Bronchial epithelial cell (primary cell): ENCODE measurements at regions not wholly inside any gene's neighbourhood (a gene's known extent, or its start where the extent isn't known, plus 50 kb on each side); places are given as distances from the start of the nearest gene placed in this dataset.
A peak's percentile ranks its signal among the peaks of the same experiment; 100 is the strongest.

ENCODE experiments used
- DNase-seq: peaks from one replicate; pipeline ENCODE4 v3.0.0-alpha.2; 2010; ENCODE audit warnings: low read depth
- FAIRE-seq: peaks from 2 replicates; lab custom pipeline; 2011; peaks lifted over from hg19 to GRCh38; lab: Jason Lieb, UNC
- H3K27me3 ChIP-seq: 2 replicates; pipeline ENCODE4 v1.5.1; 2011; ENCODE audit warnings: low read length; ENCODE audit not compliant: control insufficient read depth, insufficient read depth
- H3K36me3 ChIP-seq: 2 replicates; pipeline ENCODE4 v1.5.1; 2011; ENCODE audit warnings: low read length; ENCODE audit not compliant: control insufficient read depth, insufficient read depth
- H3K4me3 ChIP-seq: 2 replicates; pipeline ENCODE4 v1.5.1; 2011; ENCODE audit warnings: mild to moderate bottlenecking, low read depth, low read length, control low read depth
- TF ChIP-seq, protein P1 (sequence below): IDR thresholded peaks from 2 replicates; pipeline ENCODE4 v1.5.1; 2011; ENCODE audit warnings: mild to moderate bottlenecking, moderate library complexity, low read length, control low read depth, inconsistent platforms; ENCODE audit not compliant: insufficient read depth, severe bottlenecking

- FAIRE-seq (no peak), DNase-seq (no peak)
- TF ChIP-seq, protein P1, sequence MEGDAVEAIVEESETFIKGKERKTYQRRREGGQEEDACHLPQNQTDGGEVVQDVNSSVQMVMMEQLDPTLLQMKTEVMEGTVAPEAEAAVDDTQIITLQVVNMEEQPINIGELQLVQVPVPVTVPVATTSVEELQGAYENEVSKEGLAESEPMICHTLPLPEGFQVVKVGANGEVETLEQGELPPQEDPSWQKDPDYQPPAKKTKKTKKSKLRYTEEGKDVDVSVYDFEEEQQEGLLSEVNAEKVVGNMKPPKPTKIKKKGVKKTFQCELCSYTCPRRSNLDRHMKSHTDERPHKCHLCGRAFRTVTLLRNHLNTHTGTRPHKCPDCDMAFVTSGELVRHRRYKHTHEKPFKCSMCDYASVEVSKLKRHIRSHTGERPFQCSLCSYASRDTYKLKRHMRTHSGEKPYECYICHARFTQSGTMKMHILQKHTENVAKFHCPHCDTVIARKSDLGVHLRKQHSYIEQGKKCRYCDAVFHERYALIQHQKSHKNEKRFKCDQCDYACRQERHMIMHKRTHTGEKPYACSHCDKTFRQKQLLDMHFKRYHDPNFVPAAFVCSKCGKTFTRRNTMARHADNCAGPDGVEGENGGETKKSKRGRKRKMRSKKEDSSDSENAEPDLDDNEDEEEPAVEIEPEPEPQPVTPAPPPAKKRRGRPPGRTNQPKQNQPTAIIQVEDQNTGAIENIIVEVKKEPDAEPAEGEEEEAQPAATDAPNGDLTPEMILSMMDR, result peak; percentile 38
- no peaks in the 10 kb centered on the region for H3K36me3 ChIP-seq
- no peak overlapping the region for H3K4me3 ChIP-seq
- no peaks in the 10 kb centered on the region for H3K27me3 ChIP-seq
These were observed 95.6 kb upstream of the ASAP2 start for GRCh38 chr2:9110893-9111569.

GRCh38 chr2:9110346-9110884 lies 96.2 kb upstream of the ASAP2 start:
- Histone ChIP-seq H3K27me3 (no peaks in the 10 kb centered on the region), H3K36me3 (no peaks in the 10 kb centered on the region), H3K4me3 (no peak overlapping the region)
- TF ChIP-seq, protein P1, result no peak
- FAIRE-seq (no peak), DNase-seq (no peak)

- DNase-seq, result no peak
- Histone ChIP-seq H3K4me3 (no peak overlapping the region), H3K27me3 (no peaks in the 10 kb centered on the region), H3K36me3 (no peaks in the 10 kb centered on the region)
- TF ChIP-seq, protein P1, result no peak
- FAIRE-seq, result no peak
These were observed 96.7 kb upstream of the ASAP2 start for GRCh38 chr2:9109871-9110270.

- TF ChIP-seq, protein P1, result no peak
- Histone ChIP-seq H3K36me3 (no peaks in the 10 kb centered on the region), H3K4me3 (no peak overlapping the region), H3K27me3 (no peaks in the 10 kb centered on the region)
- DNase-seq (peak; percentile 38), FAIRE-seq (peak; percentile 88)
These were observed 98.2 kb upstream of the ASAP2 start for GRCh38 chr2:9108210-9108967.

DNA sequence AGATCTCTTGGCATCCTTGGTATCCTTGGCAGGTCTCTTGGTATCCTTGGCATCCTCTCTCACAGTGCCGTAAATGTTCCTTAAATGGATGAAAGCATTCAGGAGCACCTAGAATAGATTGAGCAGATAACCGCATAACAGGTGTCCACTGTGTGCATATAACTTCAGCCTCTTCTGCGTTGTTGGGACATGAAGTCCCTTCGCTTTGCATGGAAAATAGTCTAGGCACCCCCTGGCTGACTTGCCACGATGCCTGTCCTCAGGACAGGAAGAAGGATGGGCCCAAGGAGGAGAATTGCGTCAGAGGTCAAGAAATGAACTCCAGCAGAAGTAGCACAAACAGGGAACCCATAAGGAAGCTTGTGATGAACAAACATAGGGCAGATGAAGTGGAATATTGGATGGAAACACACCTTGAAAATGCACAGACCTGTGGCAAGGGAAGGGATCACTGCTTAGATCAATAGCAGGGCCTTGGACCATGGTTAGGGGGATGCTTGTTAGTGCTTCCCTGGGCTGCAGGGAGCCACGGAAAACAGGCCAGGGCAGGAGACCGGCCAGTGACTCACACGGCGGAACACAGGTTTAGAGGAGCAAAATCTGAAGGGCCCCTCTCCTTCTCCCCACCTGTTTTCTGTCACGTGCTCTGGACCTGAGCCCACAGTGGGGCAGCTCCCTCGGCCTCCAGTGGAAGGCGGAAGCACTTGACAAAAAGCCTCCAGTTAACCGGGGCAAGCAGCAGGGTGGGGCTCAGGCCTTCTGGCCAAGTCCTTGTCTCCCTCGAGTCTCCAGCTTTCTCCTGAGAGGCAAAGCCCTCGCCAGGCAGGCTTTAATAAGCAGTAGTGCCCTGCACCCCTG lies 99.2 kb upstream of the ASAP2 start:
- Histone ChIP-seq H3K27me3 (no peaks in the 10 kb centered on the region), H3K36me3 (no peaks in the 10 kb centered on the region), H3K4me3 (no peak overlapping the region)
- FAIRE-seq, result peak; percentile 60
- TF ChIP-seq, protein P1, result no peak
- peak; percentile 75 for DNase-seq
